ENCODE measurements at regions not wholly inside any gene's neighbourhood (a gene's known extent, or its start where the extent isn't known, plus 50 kb on each side); places are given as distances from the start of the nearest gene placed in this dataset.

DNA sequence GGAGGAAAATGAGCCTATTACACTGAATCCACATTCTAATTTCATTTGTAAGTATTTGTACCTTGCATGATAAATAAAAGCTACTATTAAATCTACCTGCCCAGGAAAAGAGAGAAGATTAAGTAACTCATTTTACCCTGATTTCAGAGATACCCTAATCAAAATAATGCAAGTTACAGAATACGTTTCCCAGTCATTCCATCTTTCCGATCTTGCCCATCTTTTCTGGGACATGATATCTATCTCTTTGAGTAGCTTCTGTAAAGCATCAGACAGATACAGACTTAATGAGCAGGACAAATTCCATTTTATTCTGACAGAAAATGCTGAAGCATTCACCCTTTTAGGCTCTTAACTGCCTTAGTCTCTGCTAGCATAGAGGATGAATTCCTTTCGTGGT, 56.6 kb downstream of the SPRY2 start:
- DNase-seq, result no peak

DNA sequence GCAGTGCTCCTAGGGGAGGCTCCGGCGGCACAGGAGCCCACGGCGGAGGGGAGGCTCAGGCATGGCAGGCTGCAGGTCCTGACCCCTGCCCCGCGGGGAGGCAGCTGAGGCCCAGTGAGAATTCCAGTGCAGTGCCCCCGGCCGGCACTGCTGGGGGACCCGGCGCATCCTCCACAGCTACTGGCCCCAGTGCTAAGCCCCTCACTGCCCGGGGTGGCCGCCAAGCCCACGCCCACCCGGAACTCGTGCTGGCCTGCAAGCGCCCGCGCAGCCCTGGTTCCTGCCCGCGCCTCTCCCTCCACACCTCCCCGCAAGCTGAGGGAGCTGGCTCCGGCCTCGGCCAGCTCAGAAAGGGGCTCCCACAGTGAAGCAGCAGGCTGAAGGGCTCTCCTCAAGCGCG, 62.2 kb downstream of the SPRY2 start:
- DNase-seq, result no peak

DNA sequence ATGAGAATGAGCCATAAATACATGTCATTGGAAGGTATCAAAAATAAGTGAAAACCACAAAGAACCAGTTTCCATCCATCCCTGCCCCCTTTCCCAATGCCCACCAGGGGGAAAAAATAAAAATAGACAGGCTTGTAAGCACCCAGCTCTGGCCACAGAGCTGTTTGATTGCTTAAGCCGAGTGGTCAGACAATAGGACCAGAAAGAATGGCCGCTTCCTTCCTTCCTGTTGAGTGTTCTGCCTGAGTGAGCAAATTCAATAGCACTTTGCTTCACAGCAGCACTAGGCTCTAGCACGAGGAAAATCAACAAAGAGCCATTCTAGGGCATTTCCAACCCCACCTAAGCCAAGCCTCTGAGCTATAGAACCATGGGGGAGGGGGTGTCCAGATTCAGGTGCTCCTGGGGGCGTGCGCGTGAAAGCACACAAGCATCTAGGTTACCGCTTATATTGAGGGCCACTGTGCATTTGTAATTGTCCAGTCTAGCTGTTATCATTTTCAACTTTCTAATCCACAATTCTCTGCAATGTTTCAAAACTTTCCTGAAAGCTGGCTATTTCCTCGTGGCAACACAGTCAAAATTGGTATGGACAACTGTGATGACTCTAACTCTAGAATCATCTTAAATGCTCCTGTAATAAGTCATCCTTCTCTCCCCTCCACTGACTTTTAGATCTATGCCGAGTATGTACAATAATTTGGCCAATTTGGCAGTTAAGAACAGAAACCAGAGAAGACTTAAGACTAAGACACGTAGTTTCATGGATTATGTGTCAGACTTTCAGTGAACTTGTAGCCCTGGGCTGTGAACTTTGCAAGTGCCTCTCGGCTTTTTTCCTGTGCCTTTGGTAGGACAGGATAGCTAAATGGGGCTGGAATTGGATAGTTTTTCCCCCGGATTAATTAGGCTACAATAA, 64.3 kb downstream of the SPRY2 start:
- DNase-seq, result no peak

DNA sequence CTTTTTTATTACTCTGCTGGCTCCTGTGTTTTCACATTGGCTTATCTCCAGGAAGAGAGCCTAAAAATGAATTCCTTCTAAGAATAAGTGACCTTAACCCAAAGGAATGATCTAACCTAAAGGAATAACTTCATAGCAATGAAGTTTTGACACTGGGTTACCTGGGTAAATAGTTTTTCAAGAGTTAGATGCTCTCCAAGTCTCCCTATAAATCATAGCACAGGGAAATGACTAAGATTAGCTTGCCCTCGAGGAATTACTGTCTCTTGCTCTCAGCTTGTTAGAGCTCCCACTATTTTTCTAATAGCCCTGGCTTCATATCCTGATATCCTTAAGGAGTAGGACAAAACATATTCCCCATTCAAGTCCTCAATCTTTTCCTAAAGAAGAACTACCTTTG, 66.3 kb downstream of the SPRY2 start:
- no peak for DNase-seq

DNA sequence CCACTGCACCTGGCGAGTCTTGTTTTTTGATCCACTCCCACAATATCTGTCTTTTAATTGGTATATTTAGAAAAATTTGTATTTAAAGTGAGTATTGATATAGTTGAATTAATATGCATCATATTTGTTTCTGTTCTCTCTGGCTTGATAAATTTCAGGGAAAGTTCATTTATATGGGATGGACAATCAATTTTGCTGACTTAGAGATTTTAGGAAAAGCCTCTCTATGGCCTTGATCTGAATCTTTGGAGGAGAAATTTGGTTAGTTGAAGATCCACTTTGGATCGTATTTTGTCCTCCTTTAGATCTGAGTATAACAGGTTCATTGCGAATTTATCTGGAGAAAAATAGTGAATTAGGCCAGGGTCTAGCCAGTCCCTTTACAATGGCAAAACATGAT, 67.2 kb downstream of the SPRY2 start:
- no peak for DNase-seq

DNA sequence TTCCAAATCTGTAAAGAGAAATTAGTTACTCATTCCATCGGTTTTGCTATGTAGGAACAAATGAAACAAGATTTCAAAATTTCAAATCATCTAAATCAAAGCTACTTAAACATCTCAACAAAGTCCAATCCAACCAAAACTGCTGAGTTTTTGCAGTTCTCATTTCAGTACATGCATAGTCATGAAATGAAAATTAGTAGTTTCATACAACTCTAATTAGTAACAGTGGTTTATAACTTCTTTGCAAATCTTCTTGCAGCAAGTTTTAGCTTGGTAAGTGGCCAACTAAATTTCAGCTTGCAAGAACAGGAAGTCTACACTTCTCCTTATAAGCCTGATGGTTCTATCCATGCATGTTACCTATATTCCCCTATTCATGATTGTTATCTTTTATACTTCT, 75.6 kb downstream of the SPRY2 start:
- no peak for DNase-seq

DNA sequence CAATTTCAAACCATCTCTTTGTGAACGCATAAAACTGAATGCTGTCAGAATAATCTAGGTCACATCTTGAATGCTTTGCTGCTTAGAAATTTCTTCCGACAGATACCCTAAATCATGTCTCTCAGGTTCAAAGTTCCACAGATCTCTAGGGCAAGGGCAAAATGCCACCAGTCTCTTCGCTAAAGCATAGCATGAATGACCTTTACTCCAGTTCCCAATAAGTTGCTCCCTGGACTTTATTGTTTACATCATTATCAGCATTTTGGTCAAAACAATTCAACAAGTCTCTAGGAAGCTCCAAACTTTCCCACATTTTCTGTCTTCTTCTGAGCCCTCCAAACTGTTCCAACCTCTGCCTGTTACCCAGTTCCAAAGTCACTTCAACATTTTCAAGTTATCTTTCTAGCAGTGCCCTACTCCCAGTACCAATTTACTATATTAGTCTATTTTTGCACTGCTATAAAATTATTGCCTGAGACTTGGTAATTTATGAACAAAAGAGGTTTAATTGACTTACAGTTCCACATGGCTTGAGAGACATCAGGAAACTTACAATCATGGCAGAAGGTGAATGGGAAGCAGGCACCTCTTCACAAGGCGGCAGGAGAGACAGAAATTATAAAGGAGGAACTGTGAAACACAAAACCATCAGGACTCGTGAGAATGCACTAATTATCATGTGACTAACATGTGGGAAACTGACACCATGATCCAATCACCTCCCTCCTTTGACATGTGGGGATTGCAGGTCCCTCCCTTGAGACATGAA, 77.0 kb downstream of the SPRY2 start:
- DNase-seq, result no peak

DNA sequence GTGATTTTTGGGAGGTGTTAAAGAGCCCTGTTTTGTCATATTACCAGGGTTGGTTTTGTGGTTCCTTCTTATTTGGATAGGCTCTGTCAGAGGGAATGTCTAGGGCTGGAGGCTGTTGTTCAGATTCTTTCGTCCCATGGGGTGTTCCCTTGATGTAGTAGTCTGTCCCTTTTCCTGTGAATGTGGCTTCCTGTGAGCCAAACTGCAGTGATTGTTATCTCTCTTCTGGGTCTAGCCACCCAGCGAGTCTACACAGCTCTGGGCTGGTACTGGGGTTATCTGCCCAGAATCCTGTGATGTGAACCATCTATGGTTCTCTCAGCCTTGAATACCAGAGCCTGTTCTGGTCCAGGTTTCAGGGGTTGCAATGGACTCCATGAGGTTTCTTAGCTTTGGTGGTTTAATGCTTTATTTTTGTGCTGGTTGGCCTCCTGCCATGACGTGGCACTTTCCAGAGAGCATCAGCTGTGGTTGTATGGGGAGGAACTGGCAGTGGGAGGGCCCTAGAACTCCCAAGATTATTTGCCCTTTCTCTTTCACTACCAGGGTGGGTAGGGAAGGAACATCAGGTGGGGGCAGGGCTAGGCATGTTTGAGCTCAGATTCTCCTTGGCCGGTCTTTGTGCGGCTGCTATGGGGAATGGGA, 78.8 kb downstream of the SPRY2 start:
- DNase-seq, result no peak

DNA sequence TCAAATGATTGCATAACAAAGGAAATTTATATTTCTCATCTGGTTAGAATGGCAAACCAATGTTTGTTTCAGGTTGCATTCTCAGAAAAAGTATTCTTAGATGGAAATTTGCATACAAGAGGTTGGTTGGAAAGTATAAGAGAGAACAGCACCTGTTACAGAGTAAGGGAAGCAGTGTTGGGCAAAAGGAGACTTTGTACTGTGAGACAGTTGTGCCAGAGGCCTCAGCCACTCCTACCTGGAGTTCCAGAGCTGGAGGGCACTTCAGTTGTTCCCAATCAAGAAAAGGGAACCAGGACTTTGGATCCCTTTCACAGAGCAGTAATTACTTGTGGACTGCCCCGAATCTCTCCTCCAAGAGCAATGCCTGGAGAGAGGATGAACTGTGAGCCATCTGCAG, 81.8 kb downstream of the SPRY2 start:
- DNase-seq, result no peak

DNA sequence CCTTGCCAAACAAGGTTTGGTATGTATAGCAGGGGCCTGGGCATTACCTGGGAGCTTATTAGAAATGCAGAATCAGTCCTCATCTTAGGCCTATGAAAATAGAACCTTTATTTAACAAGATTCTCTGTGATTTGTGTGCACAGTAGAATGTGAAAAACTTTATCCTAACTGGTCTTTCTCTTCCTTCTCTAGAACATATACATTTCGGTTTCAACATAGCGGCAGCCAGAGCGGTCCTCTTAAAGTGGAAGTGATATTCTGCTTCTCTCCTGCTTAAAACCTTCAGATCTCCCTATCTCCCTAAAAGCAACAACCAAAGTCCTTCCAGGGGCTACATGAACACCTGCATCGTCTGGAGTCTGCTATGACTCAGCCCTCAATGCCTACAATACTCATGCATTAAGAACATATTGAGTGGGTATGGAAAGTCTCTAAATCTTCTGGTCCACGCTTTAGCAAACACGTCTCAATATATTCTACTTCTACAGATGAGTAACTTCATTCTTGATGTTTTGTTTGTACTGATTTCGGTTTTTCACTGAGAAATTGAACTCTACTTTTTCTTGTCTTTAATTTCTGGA, 84.5 kb downstream of the SPRY2 start:
- no peak for DNase-seq

DNA sequence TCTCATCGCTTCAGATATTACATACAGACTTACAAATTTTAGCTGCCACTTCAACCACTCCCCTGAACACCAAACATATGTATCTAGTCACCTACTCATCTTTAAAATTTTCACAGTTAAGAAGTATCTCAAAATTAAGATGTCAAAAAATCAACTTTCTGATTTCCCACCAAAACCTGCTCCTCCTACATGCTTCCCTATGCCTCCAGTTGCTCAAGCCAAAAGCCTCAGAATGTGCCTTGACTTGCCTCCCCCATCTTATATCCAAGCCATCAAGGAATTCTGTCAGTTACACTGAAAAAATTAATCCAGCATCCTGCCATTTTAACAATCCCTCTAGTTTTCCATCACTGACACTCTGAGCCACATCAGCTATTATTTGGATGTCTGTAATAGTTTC, 85.0 kb downstream of the SPRY2 start:
- no peak for DNase-seq

DNA sequence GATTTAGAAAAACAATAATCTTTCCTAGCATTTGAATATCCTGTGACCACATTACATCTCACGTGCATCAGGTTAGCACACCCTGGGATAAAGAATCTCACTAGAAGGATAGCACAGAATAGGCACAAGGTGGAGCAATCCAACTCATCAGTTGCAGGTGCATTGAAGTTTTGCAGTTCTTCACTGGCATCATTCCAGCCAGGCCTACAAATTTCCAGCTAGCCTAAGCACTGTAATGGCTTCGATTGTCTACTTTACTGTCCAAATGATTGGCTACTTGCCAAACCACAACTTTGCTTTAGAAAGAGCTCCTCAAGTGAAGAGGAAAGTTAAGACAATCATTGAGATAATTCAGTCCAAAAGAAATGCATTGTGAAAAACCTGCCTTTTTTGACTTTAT, 89.5 kb downstream of the SPRY2 start:
- DNase-seq, result no peak

DNA sequence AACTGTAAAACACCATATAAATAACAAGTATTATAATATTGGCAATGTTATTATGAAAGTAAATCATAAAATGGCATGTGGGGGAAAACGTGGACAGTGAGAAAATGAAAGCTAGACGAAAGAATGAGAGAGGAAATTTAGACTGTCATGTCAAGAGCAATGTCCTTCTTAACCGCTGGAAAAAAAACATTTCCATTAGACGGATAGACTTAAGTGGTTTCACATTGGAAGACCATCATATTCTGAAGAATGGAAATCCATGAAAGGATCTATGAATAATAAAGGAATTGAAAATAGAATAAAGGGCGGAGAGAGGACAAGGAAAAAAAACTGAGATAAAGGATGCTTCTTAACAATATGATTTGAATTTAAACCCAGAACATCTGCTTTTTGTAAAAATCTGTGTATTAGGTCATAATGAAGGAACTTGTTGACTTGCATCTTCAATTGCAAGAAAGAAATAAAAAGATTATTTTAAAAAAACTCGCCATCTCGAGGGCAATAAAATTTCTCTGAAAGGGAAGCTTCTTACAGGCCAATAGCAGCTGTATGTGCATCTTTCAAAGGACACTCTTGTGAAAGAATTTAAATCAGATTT, 90.6 kb downstream of the SPRY2 start:
- DNase-seq, result no peak

DNA sequence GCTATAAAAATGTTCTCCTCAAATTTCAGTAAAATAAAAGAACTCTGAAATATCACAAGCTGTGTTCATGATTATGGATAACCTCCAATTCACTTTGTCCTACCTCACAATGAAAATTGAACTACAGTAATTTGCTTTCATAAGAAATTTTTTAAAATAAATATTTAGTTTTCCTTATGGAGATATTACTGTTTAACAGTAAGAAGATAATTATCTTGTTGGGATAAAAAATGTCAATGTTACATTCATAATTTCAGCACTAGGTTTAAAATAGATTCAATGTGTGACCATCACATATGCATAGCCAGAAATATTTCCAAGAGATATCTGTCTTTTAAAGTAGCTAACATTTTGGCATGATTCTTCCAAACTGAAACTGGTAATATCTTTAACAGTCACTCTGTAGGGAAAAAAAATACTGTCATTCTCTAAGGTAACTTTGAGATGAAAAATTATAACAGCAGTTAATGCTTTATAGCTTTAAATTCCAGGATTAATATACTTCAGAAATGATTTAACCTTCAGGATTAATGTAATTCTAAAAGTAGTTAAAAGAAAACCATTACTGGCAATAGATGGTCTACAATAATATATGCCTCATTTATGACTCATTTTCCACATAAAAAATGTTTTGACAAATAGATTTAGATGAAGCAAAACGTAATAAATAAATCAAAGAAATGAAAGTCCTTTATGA, 91.3 kb downstream of the SPRY2 start:
- no peak for DNase-seq

DNA sequence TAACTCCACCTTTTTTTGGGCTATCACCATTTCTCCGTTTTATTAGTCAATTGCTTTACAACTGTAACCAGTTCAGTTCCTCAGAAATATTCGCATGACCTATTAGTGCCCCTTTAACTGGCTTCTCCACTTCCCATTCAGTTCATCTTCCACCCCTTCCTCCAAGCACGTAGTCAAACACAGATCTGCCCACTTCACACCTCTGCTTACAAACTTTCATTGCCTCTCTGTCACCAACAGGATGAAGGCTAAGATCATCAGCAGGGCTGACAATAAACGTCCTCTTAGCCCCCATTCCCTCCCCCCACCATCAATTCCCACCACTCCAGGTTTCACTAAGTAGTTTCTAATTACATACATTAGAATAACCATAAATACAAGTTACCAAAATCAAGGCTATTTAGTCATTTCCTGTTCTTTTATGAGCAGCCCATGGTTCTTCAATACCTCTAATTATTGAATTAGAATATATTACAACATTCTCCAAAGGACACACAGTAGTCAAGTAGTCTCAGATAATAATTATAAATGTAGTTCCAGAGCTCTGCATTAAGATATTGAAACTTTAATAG, 95.7 kb downstream of the SPRY2 start:
- no peak for DNase-seq

DNA sequence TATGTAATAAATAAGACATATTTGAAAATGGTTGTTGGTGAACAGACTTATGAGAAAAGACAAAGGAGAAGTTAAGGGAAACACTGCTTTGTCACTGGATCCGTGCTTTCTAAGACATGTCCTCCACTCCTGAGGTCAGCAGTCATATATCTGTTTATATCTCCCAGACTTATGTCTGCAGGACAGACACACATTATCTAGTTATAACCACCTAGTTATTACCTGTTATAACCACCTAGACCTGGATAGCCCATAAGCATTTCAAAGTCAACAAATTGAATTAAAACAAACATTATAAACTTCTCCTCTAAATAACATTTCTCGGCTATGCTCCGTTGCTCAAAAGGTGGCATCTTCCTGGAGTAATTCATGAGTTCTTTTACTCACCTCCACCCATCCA, 96.4 kb downstream of the SPRY2 start:
- no peak for DNase-seq

DNA sequence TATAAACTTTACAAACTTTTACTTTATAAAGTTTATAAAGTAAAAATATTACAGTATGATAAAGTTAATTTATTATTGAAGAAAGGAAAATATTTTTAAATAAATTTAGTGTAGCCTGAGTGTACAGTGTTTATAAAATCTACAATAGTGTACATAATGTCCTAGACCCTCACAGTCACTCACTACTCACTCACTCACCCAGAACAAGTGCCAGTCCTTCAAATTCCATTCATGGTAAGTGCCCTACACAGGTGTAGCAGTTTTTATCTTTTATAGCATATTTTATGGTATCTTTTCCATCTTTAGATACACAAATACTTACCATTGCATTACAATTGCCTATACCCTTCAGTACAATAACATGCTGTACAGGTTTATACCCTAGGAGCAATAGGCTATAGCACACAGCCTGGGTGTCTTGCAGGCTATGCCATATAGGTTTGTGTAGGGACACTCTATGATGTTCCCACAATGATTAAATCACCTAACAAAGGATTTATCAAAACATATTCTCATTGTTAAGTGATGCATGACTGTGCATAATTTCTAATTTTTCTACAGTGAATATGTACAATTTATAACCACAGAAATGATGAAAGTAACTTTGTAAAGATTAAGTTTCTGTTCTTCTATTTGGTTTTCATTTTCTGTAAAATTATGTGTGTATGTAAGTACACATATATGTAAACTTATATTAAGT, 98.0 kb downstream of the SPRY2 start:
- DNase-seq, result no peak

DNA sequence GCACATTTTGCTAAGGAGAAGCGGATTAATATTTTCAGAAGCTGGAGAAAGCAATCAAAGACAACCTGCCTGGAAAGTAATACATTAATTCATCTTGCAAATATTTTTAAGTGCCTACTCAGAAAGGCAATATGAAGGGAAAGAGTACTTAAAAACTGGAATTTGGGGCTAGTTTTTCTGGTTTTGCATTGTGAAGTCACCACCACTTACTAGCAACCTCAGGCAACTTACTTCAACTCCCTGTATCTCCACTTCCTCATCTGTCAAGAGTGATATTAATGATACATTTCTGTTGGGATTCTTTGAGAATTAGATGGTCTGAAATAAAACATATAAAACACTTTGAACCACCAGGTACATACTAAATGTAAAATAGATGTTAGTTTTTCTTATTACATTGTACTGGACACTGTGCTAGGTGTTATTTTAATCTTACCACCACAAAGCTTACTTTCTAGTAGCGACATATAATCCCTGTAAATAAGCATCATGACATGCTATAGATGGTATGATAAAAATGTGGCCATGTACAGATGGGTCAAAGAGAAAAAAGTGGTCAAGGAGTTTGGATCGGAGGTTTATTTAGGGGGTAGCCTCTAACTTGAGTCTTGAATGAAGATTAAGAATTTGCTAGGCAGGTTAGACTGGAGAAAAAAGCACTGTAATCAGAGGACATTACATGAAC, 101.2 kb downstream of the SPRY2 start:
- no peak for DNase-seq

DNA sequence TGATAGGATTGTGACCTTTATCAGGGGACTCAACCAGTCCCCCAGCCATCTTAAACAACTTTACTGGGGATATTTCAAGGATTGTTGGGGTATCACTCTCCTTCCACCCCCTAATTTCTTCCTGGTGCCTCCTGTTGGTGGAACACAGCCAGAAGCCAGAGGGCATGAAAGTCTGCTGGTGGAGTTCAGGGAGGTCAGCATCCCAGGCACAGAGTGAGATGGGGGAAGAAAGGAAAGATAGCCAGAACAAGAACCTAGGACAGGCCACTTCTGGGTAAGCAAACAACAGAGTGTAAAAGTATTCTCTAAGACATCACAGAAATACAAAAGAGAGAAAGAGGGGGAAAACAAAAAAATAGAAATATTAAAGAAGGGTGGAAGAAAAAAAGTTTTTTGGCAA, 101.8 kb downstream of the SPRY2 start:
- DNase-seq, result no peak

DNA sequence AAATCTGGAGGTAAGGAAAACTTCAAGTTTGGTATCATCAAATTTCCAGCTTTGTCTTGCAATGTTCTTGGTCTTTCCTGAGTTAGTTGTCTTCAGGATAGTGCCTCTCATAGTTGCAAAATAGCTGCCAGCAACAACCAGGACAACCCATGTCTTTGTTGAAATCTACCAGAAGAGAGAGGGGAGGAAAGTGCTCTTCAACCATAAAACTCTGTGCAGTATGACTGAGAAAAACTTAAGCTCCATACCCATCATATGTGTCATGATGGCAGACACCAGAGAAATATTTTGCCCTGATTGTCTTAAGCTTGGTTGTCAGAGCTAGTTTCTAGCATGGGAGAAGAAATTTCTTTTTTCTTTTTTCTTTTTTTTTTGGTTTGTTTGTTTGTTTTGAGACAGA, 103.3 kb downstream of the SPRY2 start:
- DNase-seq, result no peak

DNA sequence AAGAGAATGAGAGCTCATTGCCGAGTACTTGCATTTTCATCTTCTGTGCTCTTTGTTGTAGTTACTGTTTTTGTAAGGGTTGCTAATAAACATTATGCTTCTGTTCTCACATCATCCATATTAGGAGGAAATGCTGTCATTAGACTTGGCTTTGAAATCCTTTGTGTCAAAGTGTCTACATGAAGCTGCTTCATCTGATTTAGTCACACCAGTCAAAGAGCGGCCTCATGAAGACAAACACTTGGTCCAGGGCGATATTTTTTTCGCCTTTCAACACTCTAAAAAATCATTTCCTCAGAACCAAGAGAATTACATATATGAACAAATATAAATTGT, 105.0 kb downstream of the SPRY2 start:
- no peak for DNase-seq
